Astrocyte (in vitro differentiated cells and primary cell): ENCODE measurements at regions not wholly inside any gene's neighbourhood (a gene's known extent, or its start where the extent isn't known, plus 50 kb on each side); places are given as distances from the start of the nearest gene placed in this dataset.

Experiments used
- DNase-seq: peaks from one replicate; pipeline ENCODE4 v3.0.0-alpha.2; 2010; ENCODE audit warnings: low read depth
- FAIRE-seq: peaks from 2 replicates; lab custom pipeline; 2011; peaks lifted over from hg19 to GRCh38; lab: Jason Lieb, UNC
- H2AFZ ChIP-seq: 2 replicates; pipeline ENCODE4 v1.6.0; 2012; ENCODE audit warnings: low read depth, low read length, inconsistent platforms
- H3K27ac ChIP-seq: 2 replicates; pipeline ENCODE4 v1.5.1; 2011; ENCODE audit warnings: low read depth, low read length, inconsistent platforms
- H3K27me3 ChIP-seq: 2 replicates; pipeline ENCODE4 v1.6.0; 2011; ENCODE audit warnings: low read length, inconsistent platforms; ENCODE audit not compliant: insufficient read depth
- H3K36me3 ChIP-seq: 2 replicates; pipeline ENCODE4 v1.5.1; 2011; ENCODE audit warnings: low read length, inconsistent platforms; ENCODE audit not compliant: insufficient read depth
- H3K4me1 ChIP-seq: 2 replicates; pipeline ENCODE4 v1.5.1; 2011; ENCODE audit warnings: low read length, inconsistent platforms; ENCODE audit not compliant: insufficient read depth
- H3K4me2 ChIP-seq: 2 replicates; pipeline ENCODE4 v1.6.0; 2012; ENCODE audit warnings: low read length, inconsistent platforms
- H3K4me3 ChIP-seq: 2 replicates; pipeline ENCODE4 v1.5.1; 2011; ENCODE audit warnings: low read depth, mild to moderate bottlenecking, low read length, inconsistent platforms; ENCODE audit not compliant: insufficient read depth
- H3K79me2 ChIP-seq: 2 replicates; pipeline ENCODE4 v1.6.0; 2012; ENCODE audit warnings: mild to moderate bottlenecking, low read length, inconsistent platforms; ENCODE audit not compliant: insufficient read depth
- H3K9ac ChIP-seq: 2 replicates; pipeline ENCODE4 v1.6.0; 2012; ENCODE audit warnings: mild to moderate bottlenecking, low read length, inconsistent platforms
- H3K9me3 ChIP-seq: 2 replicates; pipeline ENCODE4 v1.5.1; 2012; ENCODE audit warnings: low read depth, mild to moderate bottlenecking, low read length, inconsistent platforms; ENCODE audit not compliant: insufficient read depth
- H4K20me1 ChIP-seq: 2 replicates; pipeline ENCODE4 v1.6.0; 2012; ENCODE audit warnings: low read length, inconsistent platforms; ENCODE audit not compliant: insufficient read depth
- H3K27ac Mint-ChIP-seq: one replicate; pipeline ENCODE4 v1.8.0; 2021; ENCODE audit warnings: mild to moderate bottlenecking, mixed read lengths; ENCODE audit not compliant: unreplicated experiment
- H3K27me3 Mint-ChIP-seq: one replicate; pipeline ENCODE4 v1.8.0; 2021; ENCODE audit warnings: low read depth, mixed read lengths; ENCODE audit not compliant: unreplicated experiment
- H3K36me3 Mint-ChIP-seq: one replicate; pipeline ENCODE4 v1.8.0; 2021; ENCODE audit warnings: low read depth, mixed read lengths; ENCODE audit not compliant: unreplicated experiment
- H3K4me1 Mint-ChIP-seq: one replicate; pipeline ENCODE4 v1.8.0; 2021; ENCODE audit warnings: low read depth, mixed read lengths; ENCODE audit not compliant: unreplicated experiment
- H3K4me3 Mint-ChIP-seq: one replicate; pipeline ENCODE4 v1.8.0; 2021; ENCODE audit warnings: mild to moderate bottlenecking, moderate library complexity, mixed read lengths; ENCODE audit not compliant: unreplicated experiment
- H3K9me3 Mint-ChIP-seq: one replicate; pipeline ENCODE4 v1.8.0; 2021; ENCODE audit warnings: mild to moderate bottlenecking, mixed read lengths; ENCODE audit not compliant: unreplicated experiment
- CTCF ChIP-seq: IDR thresholded peaks from 2 replicates; pipeline ENCODE4 v1.5.1; 2011; ENCODE audit warnings: low read depth, mild to moderate bottlenecking, inconsistent platforms, low read length, moderate library complexity; ENCODE audit not compliant: insufficient read depth
- EZH2 ChIP-seq: IDR thresholded peaks from 2 replicates; pipeline ENCODE4 v1.6.1; 2012; ENCODE audit warnings: mild to moderate bottlenecking, low read length, inconsistent platforms; ENCODE audit not compliant: insufficient read depth

GRCh38 chr2:176535467-176536113 lies 266.3 kb downstream of the MTX2 start:
- H3K36me3 ChIP-seq: no peaks in the 10 kb centered on the region
- H3K27ac Mint-ChIP-seq: no peak overlapping the region
- H3K9ac ChIP-seq: no peak overlapping the region
- H3K79me2 ChIP-seq: no peaks in the 10 kb centered on the region
- no peak overlapping the region for H2AFZ ChIP-seq
- FAIRE-seq (no peak), DNase-seq (peak; percentile 63)
- H3K9me3 Mint-ChIP-seq: no peaks in the 10 kb centered on the region
- no peaks in the 10 kb centered on the region for H3K36me3 Mint-ChIP-seq
- H3K9me3 ChIP-seq: no peaks in the 10 kb centered on the region
- no peaks in the 10 kb centered on the region for H3K4me1 ChIP-seq
- no peaks in the 10 kb centered on the region for H4K20me1 ChIP-seq
- TF ChIP-seq CTCF (no peak), EZH2 (no peak)
- no peak overlapping the region for H3K27ac ChIP-seq
- peak overlapping the region; percentile 20 for H3K4me2 ChIP-seq
- H3K27me3 ChIP-seq: peaks cover 2% of the 10 kb centered on the region
- no peak overlapping the region for H3K4me3 ChIP-seq
- H3K4me1 Mint-ChIP-seq: peaks cover 1% of the 10 kb centered on the region
- no peak overlapping the region for H3K4me3 Mint-ChIP-seq
- H3K27me3 Mint-ChIP-seq: peaks cover 8% of the 10 kb centered on the region

- no peak for TF ChIP-seq CTCF
- no peak for TF ChIP-seq EZH2
- no peaks in the 10 kb centered on the region for H4K20me1 ChIP-seq
- peaks cover 8% of the 10 kb centered on the region for H3K27me3 Mint-ChIP-seq
- no peak overlapping the region for H3K4me3 ChIP-seq
- H3K36me3 ChIP-seq: no peaks in the 10 kb centered on the region
- H3K9me3 ChIP-seq: no peaks in the 10 kb centered on the region
- H3K4me1 ChIP-seq: no peaks in the 10 kb centered on the region
- no peaks in the 10 kb centered on the region for H3K79me2 ChIP-seq
- H3K27me3 ChIP-seq: peaks cover 2% of the 10 kb centered on the region
- peaks cover 1% of the 10 kb centered on the region for H3K4me1 Mint-ChIP-seq
- H2AFZ ChIP-seq: no peak overlapping the region
- H3K9me3 Mint-ChIP-seq: no peaks in the 10 kb centered on the region
- FAIRE-seq: no peak
- peak; percentile 50 for DNase-seq
- H3K9ac ChIP-seq: no peak overlapping the region
- H3K27ac Mint-ChIP-seq: no peak overlapping the region
- no peak overlapping the region for H3K27ac ChIP-seq
- no peak overlapping the region for H3K4me2 ChIP-seq
- no peaks in the 10 kb centered on the region for H3K36me3 Mint-ChIP-seq
- no peak overlapping the region for H3K4me3 Mint-ChIP-seq
These were observed 267.3 kb downstream of the MTX2 start for GRCh38 chr2:176536439-176537133.

- FAIRE-seq (no peak), DNase-seq (no peak)
- Histone ChIP-seq H3K79me2 (no peaks in the 10 kb centered on the region), H3K27ac (no peak overlapping the region), H3K9ac (no peak overlapping the region), H2AFZ (no peak overlapping the region), H3K4me2 (no peak overlapping the region), H3K9me3 (no peaks in the 10 kb centered on the region), H3K4me3 (no peak overlapping the region), H3K4me1 (no peaks in the 10 kb centered on the region), H3K36me3 (no peaks in the 10 kb centered on the region), H3K27me3 (peaks cover 2% of the 10 kb centered on the region), H4K20me1 (no peaks in the 10 kb centered on the region)
- no peaks in the 10 kb centered on the region for H3K9me3 Mint-ChIP-seq
- peaks cover 8% of the 10 kb centered on the region for H3K27me3 Mint-ChIP-seq
- H3K4me3 Mint-ChIP-seq: no peak overlapping the region
- peaks cover 1% of the 10 kb centered on the region for H3K4me1 Mint-ChIP-seq
- H3K27ac Mint-ChIP-seq: no peak overlapping the region
- H3K36me3 Mint-ChIP-seq: no peaks in the 10 kb centered on the region
- no peak for TF ChIP-seq CTCF
- TF ChIP-seq EZH2: no peak
These were observed 268.7 kb downstream of the MTX2 start for GRCh38 chr2:176537932-176538331.
